Pancreas (tissue), 10 donors: ENCODE measurements at regions not wholly inside any gene's neighbourhood (a gene's known extent, or its start where the extent isn't known, plus 50 kb on each side); places are given as distances from the start of the nearest gene placed in this dataset.

Experiments
- ATAC-seq, 4 donors: fragments of 200-7000 bp; cut with Tn5 transposase; one replicate each; pipeline versions ENCODE4 v1.8.0 to v1.9.1; 2020; ENCODE audit warnings: mild to moderate bottlenecking in 4 of 4, moderate library complexity in 4 of 4
- DNase-seq, 6 donors: peaks; one replicate each; pipeline ENCODE4 v3.0.0-alpha.2; 2020
- FAIRE-seq: peaks from 2 replicates; lab custom pipeline; 2012; peaks lifted over from hg19 to GRCh38; lab: Jason Lieb, UNC
- H3K27ac ChIP-seq, 4 donors: fragments of 200-600 bp; sonication (generic); 1 replicate in 3 of 4; 2 replicates in 1 of 4; pipeline versions ENCODE4 v1.5.0 to v1.8.0; 2020
- H3K27me3 ChIP-seq, 4 donors: fragments of 200-600 bp; one replicate each; pipeline ENCODE4 v1.8.0; 2021
- H3K36me3 ChIP-seq, 3 donors: fragments of 200-600 bp; sonication (generic) in 1 of 3; one replicate each; pipeline versions ENCODE4 v1.5.0 to v1.8.0; 2020 to 2021
- H3K4me1 ChIP-seq, 3 donors: fragments of 200-600 bp; one replicate each; pipeline ENCODE4 v1.8.0; 2021
- H3K4me3 ChIP-seq, 4 donors: fragments of 200-600 bp; sonication (generic) in 2 of 4; one replicate each; pipeline versions ENCODE4 v1.5.0 to v1.8.0; 2020 to 2021
- H3K9me3 ChIP-seq, 4 donors: fragments of 200-600 bp; one replicate each; pipeline ENCODE4 v1.8.0; 2021
- WGBS, 2 donors: extraction: QIAGEN DNeasy Blood & Tissue Kit; methylation state at CpG; one replicate each; pipeline ENCODE4 v1.1.7; 2013; 5-methylcytosine and 5-hydroxymethylcytosine counted together
- intact Hi-C, 3 donors: fragments of 100-400 bp; cut with DNase I; formaldehyde crosslinking; loops; one replicate each; pipeline versions ENCODE4 v1.11.1 to v1.14.2; 2022
- TF ChIP-seq, protein P1 (sequence below), 4 donors: fragments of 200-600 bp; sonication (generic) in 3 of 4; IDR thresholded peaks; one replicate each; pipeline versions ENCODE4 v1.5.0 to v1.8.0; 2021; ENCODE audit warnings: antibody characterized with exemption in 4 of 4
- donor health status: healthy with polysubstance abuse.
- donor health status: DM: no; HTN: no; CAD: no; lungs with moderate emphysema.
- donor health status: DM: no; HTN: no; CAD: no.
- donor health status: control.
- donor health status: control.
- donor health status: Bipolar disorder and iron deficiency.
- donor health status: DM: yes; HTN: yes; CAD: no.
- donor health status: DM: no; HTN: no; CAD: no.
- donor health status: DM: no; HTN: no; CAD: no.
- donor health status: DM: yes; HTN: yes; CAD: no.

DNA sequence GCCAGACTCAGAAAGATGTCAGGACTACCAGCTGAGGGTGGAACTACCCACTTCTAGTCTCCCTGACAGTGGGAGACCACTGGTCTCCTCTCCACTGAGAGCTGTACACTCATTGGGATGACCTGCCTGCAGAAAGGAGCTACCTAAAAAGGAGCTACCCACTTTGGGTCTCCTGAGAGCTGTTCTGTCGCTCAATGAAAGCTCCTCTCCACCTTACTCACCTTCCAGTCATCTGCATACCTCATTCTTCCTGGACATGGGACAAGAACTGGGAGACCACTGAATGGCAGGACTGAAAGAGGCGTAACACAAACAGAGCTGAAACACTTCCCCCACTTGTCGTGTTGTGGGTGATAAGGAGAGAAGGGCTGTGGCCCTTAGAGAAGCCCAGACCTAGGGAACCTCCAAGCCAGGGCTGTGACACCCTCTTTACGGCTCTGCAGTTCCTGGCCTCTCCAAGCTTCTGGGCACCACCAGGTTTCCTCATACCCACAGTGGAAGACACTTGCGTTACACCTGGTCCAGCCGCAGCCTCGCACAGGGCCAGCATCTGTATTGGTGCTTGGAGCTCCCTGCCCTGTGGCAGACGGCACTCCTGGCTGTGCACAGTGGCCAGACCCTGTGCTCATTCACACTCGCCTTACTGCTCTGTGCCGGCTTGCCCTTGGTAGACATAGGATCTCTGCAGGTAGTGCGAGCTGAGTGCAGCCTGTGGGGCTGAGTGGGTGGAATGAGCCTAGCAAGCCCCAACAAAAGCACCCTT, 54.9 kb upstream of the SLITRK6 start:
- no peaks in the 10 kb centered on the region for H3K9me3 ChIP-seq
- no peak overlapping the region for H3K4me3 ChIP-seq
- DNase-seq (peak in 1 of 6 donors; percentile 51), ATAC-seq (no peak), FAIRE-seq (no peak)
- no peaks in the 10 kb centered on the region for H3K27me3 ChIP-seq
- TF ChIP-seq, protein P1, sequence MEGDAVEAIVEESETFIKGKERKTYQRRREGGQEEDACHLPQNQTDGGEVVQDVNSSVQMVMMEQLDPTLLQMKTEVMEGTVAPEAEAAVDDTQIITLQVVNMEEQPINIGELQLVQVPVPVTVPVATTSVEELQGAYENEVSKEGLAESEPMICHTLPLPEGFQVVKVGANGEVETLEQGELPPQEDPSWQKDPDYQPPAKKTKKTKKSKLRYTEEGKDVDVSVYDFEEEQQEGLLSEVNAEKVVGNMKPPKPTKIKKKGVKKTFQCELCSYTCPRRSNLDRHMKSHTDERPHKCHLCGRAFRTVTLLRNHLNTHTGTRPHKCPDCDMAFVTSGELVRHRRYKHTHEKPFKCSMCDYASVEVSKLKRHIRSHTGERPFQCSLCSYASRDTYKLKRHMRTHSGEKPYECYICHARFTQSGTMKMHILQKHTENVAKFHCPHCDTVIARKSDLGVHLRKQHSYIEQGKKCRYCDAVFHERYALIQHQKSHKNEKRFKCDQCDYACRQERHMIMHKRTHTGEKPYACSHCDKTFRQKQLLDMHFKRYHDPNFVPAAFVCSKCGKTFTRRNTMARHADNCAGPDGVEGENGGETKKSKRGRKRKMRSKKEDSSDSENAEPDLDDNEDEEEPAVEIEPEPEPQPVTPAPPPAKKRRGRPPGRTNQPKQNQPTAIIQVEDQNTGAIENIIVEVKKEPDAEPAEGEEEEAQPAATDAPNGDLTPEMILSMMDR (IDR thresholded peaks at IDR 0.05) = no peak
- no peak overlapping the region for H3K27ac ChIP-seq
- intact Hi-C loops = no loop called here
- no peaks in the 10 kb centered on the region for H3K36me3 ChIP-seq
- 69 to 74% methylated on average over 11 of the region's 11 CpGs for WGBS, 2 donors
- no peaks in the 10 kb centered on the region for H3K4me1 ChIP-seq

DNA sequence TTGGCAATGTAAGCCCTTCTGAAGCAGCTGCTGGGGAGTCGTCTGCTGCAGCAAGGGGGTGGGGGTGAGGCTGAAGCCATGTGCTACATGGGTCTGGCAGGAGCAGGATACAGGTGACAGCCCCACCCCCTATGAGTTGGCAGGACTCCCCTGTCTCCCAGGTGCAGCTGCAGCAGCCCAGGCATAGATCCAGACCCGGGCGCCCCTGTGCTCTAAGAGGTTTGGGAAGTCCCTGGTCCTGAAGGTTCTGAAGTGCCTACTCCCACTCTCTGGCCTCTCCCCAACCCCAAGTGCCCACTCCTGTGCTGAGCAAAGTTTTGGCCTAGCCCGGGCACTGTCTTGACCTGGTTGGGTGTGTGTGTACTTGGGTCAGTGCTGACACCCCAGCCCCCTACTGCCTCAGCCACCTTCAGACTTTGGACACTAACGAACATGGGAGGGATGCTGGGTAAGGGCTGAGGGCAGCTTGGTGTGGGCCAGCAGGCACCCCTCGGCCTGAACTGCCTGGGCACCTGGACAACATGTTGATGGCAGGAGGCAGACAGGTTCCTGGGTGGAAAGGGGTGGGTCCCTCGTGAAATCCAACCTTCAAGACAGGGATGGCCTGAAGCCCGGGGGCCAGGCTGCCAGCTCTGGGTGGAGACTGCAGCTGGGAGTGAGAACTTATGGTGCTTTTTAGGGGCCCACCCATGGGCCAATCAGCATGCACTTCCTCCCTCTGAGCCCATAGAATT, 54.1 kb upstream of the SLITRK6 start:
- Histone ChIP-seq H3K4me1 (no peaks in the 10 kb centered on the region), H3K9me3 (no peaks in the 10 kb centered on the region), H3K4me3 (no peak overlapping the region), H3K36me3 (no peaks in the 10 kb centered on the region), H3K27me3 (no peaks in the 10 kb centered on the region), H3K27ac (no peak overlapping the region)
- ATAC-seq (no peak), FAIRE-seq (no peak), DNase-seq (peak in 3 of 6 donors; percentile 7 to 40 (median 14))
- WGBS, 2 donors = 49 to 57% methylated on average over 8 of the region's 8 CpGs
- intact Hi-C loops = no loop called here
- TF ChIP-seq, protein P1 (IDR thresholded peaks at IDR 0.05) = no peak
